Brain pericyte (primary cell): ENCODE measurements at regions not wholly inside any gene's neighbourhood (a gene's known extent, or its start where the extent isn't known, plus 50 kb on each side); places are given as distances from the start of the nearest gene placed in this dataset.
"Not testable (repeated sequence)": the region's sequence is repeated elsewhere in the genome, so short reads cannot be mapped to it uniquely, and the experiment has no call there.

Experiments used
- DNase-seq: peaks from one replicate; pipeline ENCODE4 v3.0.0-alpha.2; 2012; ENCODE audit warnings: low read depth, low spot score

- DNase-seq = no peak
These were observed 122.0 kb upstream of the OSTN start for GRCh38 chr3:191076903-191077552.

GRCh38 chr3:191074511-191074910 is 124.5 kb upstream of the OSTN start:
- no peak for DNase-seq

GRCh38 chr3:191070762-191071403 is 128.2 kb upstream of the OSTN start:
- no peak for DNase-seq

- no peak for DNase-seq
These were observed 128.8 kb upstream of the OSTN start for GRCh38 chr3:191070201-191070600.

DNA sequence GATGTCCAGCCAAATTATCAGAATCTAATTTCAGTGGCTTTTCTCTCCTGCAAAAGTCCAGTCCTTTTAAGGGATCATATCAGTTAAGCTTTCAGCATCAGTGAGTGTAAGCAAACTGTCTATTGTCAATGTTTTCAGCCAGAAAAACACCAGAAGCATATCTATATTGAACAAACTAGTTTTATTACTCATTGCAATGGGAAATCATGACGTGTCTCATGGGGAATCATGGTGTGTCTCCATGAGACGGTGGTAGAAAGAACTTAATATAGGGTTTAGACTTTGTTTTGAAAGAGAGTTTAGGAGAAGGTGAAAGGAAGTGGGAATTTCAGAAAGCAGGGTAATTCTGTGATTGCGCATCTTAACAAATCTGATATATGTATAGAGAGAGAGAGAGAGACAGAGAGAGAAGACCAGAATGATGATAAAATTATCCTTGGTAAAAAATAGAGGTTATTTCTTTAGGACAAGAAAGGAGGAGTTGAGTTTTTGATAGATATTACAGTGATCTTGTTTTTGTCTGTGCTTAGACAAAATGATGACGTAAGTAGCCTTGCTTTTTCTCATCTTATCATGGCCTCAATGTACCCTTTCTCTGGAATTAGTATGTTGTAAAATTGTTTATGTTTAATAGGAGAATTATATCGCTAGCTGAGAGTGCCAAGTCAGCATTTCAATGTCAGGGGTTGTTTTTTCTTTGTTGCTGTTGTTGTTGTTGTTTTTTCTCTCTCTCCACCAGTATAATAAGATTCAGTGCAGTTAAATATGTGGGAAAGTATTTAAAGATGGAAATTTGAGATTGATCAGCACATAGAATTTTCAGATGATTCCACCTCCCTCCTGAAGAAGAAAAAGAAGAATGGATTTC is 129.9 kb upstream of the OSTN start:
- DNase-seq = no peak

GRCh38 chr3:191066669-191067068 is 132.4 kb upstream of the OSTN start:
- no peak for DNase-seq

- no peak for DNase-seq
These were observed 133.7 kb upstream of the OSTN start for GRCh38 chr3:191065181-191065805.

- no peak for DNase-seq
These were observed 148.0 kb upstream of the OSTN start for GRCh38 chr3:191051037-191051436.

GRCh38 chr3:191047930-191048329 is 151.1 kb upstream of the OSTN start:
- no peak for DNase-seq

- no peak for DNase-seq
These were observed 168.1 kb upstream of the OSTN start for GRCh38 chr3:191030929-191031328.

GRCh38 chr3:191030491-191030890 is 168.0 kb upstream of the GMNC start:
- no peak for DNase-seq

DNA sequence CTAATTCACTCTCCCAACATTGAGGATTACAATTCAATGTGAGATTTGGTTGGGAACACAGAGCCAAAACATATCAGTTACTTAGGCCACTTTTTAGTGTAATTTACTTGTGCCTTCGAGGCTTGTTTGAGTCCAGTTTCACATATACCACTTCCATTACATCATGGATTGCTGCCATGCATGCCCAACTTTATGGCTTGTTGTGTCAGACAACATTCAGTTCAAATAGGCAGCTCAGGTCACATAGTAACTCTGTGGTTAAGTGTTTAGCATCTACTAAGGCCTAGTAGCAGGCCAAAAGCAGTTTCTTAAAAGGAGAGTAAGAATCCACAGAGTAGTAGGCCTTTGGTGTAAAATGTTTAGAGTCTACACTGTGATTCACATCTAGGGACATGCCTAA is 164.3 kb upstream of the GMNC start:
- no peak for DNase-seq

GRCh38 chr3:191020730-191021396 is 158.4 kb upstream of the GMNC start:
- DNase-seq = no peak

- DNase-seq = no peak
These were observed 157.4 kb upstream of the GMNC start for GRCh38 chr3:191019855-191020254.

DNA sequence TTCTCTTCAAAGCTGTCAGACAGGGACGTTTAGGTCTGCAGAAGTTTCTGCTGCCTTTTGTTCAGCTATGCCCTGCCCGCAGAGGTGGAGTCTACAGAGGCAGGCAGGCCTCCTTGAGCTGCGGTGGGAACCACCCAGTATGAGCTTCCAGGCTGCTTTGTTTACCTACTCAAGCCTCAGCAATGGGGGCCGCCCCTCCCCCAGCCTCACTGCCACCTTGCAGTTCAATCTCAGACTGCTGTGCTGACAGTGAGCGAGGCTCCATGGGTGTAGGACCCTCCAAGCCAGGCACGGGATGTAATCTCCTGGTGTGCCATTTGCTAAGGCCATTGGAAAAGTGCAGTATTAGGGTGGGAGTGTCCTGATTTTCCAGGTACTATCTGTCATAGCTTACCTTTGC is 153.5 kb upstream of the GMNC start:
- not testable (repeated sequence) for DNase-seq

DNA sequence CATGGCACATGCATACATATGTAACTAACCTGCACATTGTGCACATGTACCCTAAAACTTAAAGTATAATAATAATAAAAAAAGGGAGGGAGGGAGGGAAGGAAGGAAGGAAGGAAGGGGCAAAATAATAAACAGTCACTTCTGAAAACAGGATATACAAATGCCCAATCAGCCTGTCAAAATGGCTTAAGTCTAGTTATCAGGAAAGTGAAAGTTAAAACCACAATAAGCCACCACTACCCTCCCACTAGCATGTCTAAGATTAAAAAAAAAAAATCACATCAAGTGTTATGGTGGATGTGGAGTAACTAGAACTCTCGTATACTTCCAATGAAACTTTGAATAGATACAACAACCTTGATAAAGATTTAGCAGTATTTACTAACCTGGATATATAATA is 145.6 kb upstream of the GMNC start:
- no peak for DNase-seq

- DNase-seq = no peak
These were observed 143.3 kb upstream of the GMNC start for GRCh38 chr3:191005790-191006189.

DNA sequence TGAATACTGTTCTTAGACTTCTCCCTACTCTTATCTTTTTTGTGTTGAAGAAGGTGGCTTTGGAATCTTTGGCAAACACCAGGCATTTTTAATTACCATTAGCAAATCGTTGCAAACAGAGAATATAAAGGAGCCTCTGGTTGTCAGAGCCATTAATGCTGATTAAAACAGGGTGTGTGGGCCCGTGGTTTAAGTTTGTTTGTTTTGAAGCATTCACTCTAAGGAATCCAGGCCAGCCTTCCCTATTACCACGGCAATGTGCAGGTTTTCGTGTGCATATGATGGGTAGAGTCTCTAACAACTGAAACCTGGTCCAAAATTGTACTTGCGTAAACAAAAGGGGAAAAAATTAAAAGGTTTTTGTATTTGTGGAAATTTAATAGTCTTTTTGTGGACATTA is 141.2 kb upstream of the GMNC start:
- DNase-seq = no peak

DNA sequence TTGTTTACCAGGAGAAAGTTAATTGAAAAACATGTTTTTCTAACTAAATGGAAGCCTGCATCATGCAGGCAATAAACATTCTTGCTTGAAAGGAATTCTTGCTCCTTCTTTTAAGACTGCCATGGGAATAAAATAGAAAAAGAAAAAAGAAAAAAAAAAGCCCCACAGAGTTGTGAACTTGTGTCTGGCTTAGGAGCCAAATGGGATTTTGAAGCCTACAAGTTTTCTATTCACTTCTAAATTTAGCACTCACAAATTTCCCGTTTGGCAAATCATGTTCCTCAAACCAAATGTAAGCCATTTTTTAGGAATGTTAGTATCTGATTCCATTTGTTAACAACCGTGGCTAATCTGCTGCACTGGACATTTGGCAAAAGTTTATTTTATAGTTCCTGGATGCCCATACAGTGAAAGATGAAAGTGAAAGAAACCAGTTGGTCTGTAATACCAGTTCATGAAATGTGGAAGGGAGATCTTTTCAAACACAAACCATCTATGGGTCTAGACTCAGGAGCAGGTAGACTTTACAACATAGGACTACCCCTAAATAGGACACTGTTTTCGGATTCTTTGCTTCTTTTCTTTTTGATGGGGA is 133.8 kb upstream of the GMNC start:
- no peak for DNase-seq

GRCh38 chr3:190995156-190995555 is 132.7 kb upstream of the GMNC start:
- no peak for DNase-seq

GRCh38 chr3:190990898-190991297 is 128.4 kb upstream of the GMNC start:
- DNase-seq = no peak
